NCI-H1930 (cell line): ENCODE measurements at regions not wholly inside any gene's neighbourhood (a gene's known extent, or its start where the extent isn't known, plus 50 kb on each side); places are given as distances from the start of the nearest gene placed in this dataset.
"Not testable (repeated sequence)": the region's sequence is repeated elsewhere in the genome, so short reads cannot be mapped to it uniquely, and the experiment has no call there.

Experiments used
- DNase-seq, 2 experiments: peaks; one replicate each; lab custom pipeline; 2025; lab: John Stamatoyannopoulos, UW

GRCh38 chr6:134427721-134428120, 109.8 kb upstream of the SGK1 start:
- DNase-seq, result no peak

GRCh38 chr6:134426623-134427022, 108.7 kb upstream of the SGK1 start:
- DNase-seq, result no peak

- not testable (repeated sequence) for DNase-seq
These were observed 108.0 kb upstream of the SGK1 start for GRCh38 chr6:134425917-134426316.

GRCh38 chr6:134425513-134425912, 107.6 kb upstream of the SGK1 start:
- DNase-seq, result no peak

GRCh38 chr6:134424798-134425170, 106.9 kb upstream of the SGK1 start:
- DNase-seq, result no peak

- DNase-seq, result peak; percentile 22 to 32
These were observed 106.4 kb upstream of the SGK1 start for GRCh38 chr6:134424165-134424797.

- no peak for DNase-seq
These were observed 104.7 kb upstream of the SGK1 start for GRCh38 chr6:134422426-134423231.

- DNase-seq, result no peak
These were observed 103.6 kb upstream of the SGK1 start for GRCh38 chr6:134421501-134421900.

GRCh38 chr6:134420614-134421181, 102.8 kb upstream of the SGK1 start:
- no peak for DNase-seq

- no peak for DNase-seq
These were observed 101.8 kb upstream of the SGK1 start for GRCh38 chr6:134419716-134420115.

GRCh38 chr6:134416418-134417154, 98.7 kb upstream of the SGK1 start:
- no peak for DNase-seq

- no peak for DNase-seq
These were observed 97.7 kb upstream of the SGK1 start for GRCh38 chr6:134415656-134416055.

GRCh38 chr6:134415194-134415593, 97.3 kb upstream of the SGK1 start:
- no peak for DNase-seq

- DNase-seq, result no peak
These were observed 96.9 kb upstream of the SGK1 start for GRCh38 chr6:134414793-134415192.

GRCh38 chr6:134413241-134413643, 95.3 kb upstream of the SGK1 start:
- DNase-seq, result no peak

GRCh38 chr6:134410541-134410940, 92.6 kb upstream of the SGK1 start:
- DNase-seq, result no peak

GRCh38 chr6:134407791-134408190, 89.9 kb upstream of the SGK1 start:
- no peak for DNase-seq

- no peak for DNase-seq
These were observed 88.4 kb upstream of the SGK1 start for GRCh38 chr6:134406311-134406710.

GRCh38 chr6:134405386-134406087, 87.6 kb upstream of the SGK1 start:
- no peak for DNase-seq

GRCh38 chr6:134403312-134403711, 85.4 kb upstream of the SGK1 start:
- not testable (repeated sequence) for DNase-seq

GRCh38 chr6:134402372-134402984, 84.6 kb upstream of the SGK1 start:
- DNase-seq, result no peak

- no peak for DNase-seq
These were observed 83.0 kb upstream of the SGK1 start for GRCh38 chr6:134400941-134401340.
